SHP77 treated with DMSO at 0.1 percent for 48 hours (cell line): ENCODE measurements at regions not wholly inside any gene's neighbourhood (a gene's known extent, or its start where the extent isn't known, plus 50 kb on each side); places are given as distances from the start of the nearest gene placed in this dataset.
"Not testable (repeated sequence)": the region's sequence is repeated elsewhere in the genome, so short reads cannot be mapped to it uniquely, and the experiment has no call there.

Source experiments
- DNase-seq: peaks from one replicate; lab custom pipeline; 2025; lab: John Stamatoyannopoulos, UW

DNA sequence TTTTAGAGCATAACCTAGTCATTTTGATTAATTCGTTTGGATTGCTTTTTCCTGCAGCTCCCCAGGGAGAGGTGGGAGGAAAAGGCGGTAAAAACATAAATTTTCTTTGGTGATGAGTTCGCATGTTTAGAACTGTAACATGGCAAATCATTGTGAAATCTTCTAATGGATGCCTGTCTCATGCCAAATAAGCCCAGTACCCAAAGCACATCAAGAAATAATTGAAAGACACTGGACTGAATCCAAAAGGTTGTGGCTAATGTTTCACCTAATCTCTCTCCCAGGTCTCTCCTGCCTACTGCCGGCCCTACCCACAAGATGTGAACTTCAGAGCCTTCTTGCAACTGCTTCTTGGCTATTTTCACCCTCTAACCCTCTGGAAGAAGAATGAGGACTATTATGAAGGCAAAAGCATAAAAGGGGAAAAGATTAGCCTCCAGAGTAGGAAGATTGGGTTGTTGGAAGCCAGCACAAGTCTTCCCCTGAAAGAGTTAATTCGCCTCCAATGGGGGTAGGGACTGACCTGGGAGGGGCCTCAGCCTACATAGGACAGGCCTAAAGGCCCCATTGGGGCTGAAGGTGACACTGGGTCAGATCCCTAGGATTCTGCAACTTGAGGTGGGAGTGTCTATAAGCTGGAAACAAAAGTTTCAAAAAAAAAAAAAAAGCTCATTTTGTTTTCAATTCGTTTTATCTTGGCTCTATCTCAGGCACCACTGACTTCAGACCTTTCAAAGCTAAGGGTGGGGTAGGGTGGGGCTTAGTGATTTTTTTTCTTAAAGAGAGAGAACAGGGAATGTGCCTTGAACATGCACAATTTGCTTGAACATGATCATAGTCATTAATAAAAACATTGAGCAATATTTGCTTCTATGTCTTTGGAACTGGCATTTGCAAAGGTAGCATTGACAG, 278.6 kb upstream of the KLF3 start:
- no peak for DNase-seq

DNA sequence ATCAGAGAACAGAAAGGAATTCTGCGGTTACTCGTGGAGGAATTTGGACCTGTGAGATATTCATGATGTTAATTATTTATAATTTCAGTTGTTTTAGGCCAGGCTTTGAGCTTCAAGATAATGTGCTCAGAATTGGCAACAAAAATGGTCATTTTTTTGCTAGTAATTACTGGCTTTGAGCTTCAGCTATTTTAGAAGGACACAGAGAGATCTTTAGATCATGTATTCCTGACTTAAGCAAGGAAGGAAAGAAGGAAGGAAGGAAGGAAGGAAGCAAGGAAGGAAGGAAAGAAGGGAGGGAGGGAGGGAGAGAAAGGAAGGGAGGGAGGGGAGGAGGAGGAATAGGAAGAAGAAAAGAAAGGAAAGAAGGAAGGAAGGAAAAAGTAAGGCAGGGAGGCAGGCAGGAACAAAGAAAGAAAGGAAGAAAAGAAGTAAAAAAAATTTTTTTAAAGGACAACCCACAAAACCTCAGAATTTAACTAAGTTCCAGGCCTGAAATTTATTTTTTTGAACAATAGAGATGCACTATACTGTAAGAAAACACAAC, 277.9 kb upstream of the KLF3 start:
- no peak for DNase-seq

DNA sequence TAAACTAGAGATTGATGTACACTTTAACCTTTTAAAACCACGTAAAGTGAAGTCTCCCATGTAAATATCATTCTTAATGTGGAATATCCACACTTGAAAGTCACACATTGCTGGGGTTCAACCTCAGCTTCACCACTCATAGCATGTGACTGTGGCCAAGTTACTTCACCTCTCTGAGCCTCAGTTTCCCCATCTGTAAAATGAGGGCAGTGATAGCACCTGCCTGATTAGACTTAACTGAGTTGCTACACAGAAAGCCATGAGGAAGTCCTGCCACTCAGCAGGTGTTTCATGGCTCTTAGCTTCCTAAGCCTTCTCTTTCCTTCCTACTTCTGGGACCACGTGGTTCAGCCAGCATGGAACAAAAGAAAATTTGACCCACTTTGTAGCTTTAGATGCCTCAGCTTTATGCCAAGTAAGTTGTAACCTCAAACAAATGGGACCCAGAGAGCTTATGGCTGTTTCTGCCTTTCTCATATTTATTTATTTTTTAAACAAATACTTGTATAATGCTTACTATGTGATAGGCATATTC, 277.3 kb upstream of the KLF3 start:
- DNase-seq: no peak

DNA sequence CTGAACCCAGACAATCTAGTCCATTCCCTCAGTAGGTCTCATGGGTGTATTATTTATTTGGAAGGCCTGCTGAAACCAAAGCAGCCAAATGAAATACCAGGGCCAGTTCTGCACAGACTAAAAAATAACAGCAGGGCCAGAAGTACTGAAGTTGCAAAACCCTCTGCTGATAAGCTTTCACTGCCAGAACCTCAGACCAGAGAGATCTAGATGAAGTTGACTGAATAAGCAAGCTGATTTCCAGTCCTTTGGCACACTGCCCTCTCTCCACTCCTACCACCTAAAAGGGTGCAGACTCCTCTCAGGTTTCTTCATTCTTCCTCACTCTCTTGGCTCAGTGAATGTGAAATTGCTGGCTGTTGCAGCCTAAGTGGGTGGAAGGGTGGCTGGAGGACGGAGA, 276.7 kb upstream of the KLF3 start:
- no peak for DNase-seq

DNA sequence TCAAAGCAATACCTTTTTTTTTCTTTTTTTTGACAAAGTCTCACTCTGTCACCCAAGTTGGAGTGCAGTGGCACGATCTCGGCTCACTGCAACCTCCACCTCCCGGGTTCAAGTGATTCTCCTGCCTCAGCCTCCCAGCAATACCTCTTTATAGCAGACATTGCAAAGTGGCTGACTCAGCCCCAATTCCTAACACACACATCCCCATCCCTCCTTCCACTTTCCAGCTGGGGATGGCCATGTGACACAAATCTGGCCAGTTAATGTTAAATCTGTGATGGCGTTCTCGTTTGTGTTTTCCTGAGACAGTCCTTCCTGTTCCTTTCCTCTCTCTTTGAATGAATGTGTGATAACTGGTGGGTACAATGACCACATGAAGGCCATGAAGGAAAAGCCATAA, 276.2 kb upstream of the KLF3 start:
- no peak for DNase-seq

DNA sequence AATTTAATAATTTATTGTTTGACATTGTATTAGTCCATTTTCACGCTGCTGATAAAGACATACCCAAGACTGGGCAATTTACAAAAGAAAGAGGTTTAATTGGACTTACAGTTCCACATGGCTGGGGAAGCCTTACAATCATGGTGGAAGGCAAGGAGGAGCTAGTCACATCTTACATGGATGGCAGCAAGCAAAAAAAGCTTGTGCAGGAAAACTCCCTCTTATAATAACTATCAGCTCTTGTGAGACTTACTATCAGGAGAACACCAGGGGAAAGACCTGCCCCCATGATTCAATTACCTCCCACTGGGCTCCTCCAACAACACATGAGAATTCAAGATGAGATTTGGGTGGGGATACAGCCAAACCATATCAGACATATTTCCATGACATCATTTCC, 275.1 kb upstream of the KLF3 start:
- DNase-seq: not testable (repeated sequence)

DNA sequence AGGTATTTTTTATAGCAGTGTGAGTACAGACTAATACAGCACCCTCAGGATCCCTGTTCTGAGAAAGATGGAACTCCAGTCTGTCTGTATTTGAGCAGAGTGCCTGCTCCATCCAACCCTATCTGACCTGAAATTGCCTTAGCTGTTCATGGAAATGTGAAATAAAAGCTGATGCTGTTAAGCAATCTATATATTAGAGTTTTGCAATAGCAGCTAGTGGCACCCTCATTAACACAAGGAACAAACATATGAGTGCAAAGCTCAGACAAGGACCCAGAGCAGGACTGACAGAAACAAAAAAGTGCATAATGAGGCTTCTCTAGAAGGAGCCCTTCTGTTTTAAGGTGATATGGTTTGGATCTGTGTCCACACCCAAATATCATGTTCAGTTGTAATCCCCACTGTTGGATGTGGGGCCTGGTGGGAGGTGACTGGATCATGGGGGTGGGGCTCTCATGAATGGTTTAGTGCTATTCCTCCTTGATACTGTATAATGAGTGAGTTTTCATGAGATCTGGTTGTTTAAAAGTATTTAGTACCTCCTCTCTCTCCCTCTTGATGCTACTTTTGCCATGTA, 272.9 kb upstream of the KLF3 start:
- DNase-seq: no peak

DNA sequence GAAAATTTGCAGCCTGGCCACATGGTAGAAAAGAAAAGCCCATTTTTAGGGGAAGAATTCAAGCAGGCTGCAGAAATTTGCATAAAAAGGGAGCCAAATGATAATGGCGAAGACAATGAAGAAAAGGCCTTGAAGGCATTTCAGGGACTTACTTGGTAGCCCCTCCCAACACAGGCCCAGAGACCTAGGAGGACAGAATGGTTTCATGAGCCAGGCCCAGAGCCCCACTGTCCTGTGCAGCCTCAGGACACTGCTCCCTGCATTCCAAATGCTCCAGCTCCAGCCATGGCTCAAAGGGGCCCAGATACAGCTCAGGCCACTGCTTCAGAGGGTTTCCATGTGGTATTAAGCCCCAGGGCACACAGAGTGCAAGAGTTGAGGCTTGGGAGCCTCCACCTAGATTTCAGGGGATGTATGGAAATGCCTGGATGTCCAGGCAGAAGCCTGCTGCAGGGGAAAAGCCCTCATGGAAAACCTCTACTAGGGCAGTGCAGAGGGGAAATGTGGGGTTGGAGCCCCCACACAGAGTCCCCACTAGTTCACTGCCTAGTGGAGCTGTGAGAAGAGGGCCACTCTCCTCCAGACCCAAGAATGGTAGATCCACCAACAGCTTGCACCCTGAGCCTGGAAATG, 271.7 kb upstream of the KLF3 start:
- no peak for DNase-seq

DNA sequence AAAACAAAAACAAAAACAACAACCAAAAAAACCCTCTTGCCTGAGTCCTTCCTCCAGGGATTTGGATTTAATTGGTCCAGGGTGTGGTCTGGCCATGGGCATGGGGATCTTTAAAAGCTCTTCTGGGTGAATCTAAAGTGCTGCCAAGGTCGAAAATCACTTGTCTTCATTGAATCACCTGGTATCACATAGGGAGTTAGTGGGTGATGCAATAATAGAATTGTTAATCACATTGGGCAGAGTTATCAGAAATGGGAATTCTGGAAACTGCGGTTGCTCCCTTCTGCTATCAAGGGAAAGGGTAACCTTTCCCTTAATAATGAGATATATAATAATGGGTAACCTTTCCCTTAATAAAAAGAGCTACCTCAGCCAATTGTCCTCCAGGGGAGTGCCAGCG, 267.9 kb upstream of the KLF3 start:
- DNase-seq: no peak

DNA sequence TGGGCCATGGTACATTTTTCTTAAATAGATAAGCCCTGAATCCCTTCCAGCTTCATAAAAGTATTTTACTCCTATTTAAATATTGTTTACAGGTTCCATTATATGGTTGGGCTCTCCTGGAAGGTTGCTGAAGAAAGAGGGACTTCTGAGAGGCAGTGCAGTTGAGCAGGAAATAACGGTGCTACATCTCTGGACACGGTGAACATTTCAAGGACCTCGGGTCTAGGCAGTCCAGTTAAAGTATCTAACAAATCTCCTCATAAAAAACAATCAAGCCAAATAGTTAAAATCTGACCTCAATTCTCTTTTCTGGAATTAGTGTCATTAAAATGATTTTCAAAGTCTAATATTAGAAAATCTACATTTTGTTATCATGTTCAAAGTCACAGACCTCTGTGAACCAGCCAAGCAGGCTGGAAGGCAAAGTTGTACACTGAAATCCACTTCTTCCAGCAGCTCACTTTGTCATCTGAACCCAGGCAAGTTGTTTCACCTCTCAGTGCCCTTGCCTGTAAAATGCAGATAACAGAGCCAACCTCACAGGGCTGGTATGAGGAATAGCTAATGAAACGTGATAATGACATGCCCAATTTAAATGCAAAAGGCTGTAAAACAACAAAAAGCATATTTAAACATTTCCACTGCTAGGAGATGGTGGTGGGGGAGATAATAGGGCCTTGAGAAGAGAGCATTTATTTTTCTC, 267.0 kb upstream of the KLF3 start:
- no peak for DNase-seq

DNA sequence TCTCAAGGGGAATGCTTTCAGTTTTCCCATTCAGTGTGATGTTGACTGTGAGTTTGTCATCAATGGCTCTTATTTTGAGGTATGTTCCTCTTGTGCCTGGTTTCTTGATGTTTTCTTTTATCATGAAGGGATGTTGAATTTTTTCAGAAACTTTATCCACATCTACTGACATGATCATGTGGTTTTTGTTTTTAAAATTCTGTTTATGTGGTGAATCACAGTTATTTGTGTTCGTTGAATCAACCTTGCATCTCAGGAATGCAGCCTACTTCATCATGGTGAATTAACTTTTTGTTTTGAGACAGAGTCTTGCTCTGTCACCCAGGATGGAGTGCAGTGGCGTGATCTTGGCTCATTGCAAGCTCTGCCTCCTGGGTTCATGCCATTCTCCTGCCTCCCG, 263.1 kb upstream of the KLF3 start:
- DNase-seq: no peak

DNA sequence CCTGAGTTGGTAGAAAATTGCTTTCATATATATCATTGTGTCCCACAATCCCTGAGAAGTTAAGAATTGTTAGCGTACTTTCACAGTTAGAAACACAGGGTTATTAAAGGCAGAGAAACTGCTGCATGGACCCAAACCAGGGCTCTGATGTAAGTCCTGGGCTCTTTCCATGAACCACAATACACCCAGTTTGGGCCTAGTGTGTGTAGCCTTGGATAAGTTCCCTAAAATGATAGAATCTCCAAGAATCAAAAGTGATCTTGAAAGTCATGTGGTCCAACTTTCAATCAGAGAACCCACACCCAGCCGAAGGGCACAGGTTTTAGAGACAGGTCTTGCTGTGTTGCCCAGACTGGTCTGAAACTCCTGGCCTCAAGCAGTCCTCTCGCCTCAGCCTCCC, 257.8 kb upstream of the KLF3 start:
- DNase-seq: no peak

DNA sequence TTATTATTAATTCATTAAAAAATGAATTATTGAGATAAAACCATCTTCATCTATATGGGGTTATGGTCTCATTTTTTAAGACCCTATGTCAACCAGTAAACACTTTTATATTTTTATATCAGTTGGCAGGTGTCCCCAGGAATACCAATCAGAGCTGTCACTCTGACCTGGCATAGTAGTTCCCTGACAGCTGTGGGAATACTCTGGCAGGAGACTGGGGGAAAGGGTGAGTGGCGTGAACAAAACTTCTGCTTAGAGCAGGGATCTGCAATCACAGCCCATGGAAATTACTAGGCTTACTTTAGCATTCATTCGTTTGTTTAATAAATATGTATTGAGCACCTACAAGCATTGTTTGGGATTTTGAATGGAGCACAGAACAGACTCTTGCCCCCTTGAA, 254.1 kb upstream of the KLF3 start:
- DNase-seq: no peak

DNA sequence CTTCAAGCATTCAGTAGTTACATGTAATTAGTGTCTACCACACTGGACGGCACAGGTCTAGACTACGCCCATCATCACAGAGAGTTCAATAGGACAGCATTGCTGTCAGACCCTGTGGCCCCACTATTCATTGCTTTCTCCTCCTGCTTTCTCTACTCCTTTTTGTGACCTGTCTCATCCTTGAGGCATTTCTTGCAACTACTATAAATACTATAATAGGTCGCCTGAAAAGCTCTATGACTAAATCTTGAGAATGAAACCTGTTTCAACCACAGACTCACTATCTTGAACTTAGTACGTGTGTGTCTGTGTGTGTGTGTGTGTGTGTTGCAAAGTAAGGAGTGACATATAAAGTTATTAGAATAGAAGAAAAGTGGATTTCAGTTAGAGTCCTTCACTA, 252.9 kb upstream of the KLF3 start:
- DNase-seq: no peak

DNA sequence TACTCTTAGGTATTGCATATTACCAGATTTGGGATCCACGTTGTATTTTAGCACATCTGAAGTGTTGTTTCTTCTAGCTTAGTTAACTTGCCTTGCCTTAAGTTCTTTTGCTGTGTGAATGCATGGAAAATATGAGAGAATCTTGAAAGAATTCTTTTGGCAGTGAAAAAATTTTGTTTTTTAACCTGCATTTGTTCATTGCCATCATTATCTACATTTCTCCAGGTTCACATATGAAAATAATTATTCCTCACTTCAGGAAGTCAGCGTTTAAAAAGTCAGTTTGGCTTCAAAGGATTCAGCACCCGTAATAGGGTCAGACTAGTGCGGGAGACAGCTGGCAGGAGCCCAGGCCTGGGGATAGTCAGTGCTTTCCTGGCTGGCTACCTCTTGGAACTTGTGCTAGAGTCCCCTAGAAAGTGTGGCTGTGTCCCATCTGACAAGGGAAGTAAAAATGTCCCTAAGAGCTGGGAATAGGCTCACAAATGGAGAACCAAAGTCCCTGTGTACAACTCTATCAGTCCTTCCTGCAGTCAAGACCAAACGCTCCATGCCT, 251.9 kb upstream of the KLF3 start:
- no peak for DNase-seq

DNA sequence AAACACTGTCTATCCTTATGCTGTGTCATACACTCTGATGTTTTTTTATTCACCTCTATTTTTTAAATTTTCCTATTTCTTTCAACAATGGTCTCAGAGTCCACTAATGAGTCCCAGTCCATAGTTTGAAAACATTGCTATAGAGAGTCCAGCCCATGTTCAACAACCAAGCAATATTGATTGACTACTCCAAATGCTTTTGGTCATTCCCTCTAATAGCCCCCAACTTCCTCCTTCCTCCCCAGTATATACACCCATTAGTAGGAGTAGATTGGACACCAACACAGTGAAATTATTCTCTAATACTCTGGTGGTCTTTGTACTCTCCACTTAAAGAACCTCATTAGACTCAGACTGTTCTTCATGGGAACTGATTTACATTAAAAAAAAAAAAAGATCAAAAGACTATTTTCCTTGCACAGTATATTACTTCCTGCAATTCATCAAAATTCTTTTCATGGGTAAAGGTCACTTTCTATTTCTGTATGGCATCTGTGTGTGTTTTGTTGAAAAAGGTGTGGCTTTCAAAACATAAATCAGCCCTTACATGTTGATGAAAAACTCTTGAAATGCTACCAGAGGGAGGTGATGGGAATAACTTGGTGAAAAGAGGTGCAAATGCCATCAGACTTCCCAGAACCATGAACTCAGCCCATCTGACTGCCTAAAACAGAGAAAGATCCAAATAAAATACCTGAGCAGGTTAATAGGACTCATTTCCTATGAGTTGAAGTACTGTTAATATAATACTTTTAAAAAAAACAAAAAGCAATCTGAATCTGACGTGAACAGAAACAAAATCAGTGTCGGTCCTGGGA, 250.3 kb upstream of the KLF3 start:
- no peak for DNase-seq

DNA sequence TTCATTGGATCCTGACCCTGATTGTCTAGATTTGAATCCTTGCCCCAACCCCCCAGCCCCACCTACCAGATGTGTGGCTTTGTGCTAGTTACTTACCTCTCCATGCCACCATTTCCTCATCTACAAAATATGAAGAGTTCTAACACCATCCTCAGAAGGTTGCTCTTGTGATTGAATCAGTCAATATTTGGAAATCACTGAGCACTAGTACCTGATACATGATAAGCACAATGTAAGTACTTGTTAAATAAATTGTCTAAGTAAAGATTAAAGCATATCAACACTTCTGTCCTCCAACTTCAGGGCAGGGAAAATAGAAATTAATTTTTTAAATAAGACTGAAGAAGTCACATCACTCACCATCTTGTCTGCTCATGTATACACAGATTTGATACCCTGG, 249.6 kb upstream of the KLF3 start:
- no peak for DNase-seq

DNA sequence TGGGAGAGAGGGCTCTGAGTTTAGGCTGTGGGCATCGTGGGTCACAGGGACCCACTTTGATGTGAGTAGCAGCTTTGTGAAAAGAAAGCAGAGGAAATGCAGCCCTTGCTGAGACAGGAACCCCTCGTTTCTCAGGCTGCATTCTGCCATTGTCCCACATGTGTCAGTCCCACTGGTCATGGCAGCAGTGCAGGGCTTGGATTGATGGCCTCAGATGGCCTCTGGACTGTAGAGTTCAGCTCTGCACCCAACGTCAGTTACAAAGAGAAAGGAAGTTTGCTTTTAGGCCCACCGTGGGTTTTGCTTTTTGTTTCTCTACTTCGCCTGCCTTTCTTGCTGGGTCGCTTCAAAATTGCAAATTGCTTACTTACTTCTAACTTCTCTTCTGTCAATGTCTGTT, 248.3 kb upstream of the KLF3 start:
- DNase-seq: no peak

DNA sequence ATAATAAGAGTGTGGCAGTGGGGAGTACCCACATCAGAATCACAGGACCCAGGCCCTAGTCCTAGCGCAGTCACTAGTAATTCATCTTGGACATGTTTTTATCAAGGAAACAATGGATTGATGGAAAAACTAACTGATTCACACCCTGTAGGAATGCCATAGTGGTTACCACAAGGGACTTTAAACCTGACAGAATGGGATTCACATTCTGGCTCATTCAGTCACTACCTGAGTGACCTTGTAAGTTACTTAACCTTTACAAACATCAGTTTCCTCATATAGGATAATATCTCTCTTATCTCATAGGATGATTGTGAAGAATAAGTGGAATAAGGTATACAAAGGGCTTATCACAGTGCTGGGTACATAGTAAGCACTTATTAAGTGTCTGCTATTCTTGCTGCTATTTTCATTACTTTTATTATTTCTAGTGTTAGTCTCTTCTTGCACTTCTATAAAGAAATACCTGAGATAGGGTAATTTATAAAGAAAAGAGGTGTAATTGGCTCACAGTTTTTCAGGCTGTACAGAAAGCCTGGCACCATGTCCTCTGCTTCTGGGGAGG, 247.5 kb upstream of the KLF3 start:
- DNase-seq: no peak

DNA sequence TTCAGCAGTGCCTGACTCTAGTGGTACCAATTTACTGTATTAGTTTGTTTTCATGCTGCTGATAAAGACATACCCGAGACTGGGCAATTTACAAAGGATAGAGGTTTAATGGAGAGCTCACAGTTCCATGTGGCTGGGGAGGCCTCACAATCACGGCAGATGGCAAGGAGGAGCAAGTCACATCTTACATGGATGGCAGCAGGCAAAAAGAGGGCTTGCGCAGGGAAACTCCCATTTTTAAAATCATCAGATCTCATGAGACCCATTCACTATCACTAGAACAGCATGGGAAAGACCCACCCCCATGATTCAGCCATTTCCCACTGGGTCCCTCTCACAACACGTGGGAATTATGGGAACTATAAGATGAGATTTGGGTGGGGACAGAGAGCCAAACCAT, 243.7 kb upstream of the KLF3 start:
- DNase-seq: not testable (repeated sequence)

DNA sequence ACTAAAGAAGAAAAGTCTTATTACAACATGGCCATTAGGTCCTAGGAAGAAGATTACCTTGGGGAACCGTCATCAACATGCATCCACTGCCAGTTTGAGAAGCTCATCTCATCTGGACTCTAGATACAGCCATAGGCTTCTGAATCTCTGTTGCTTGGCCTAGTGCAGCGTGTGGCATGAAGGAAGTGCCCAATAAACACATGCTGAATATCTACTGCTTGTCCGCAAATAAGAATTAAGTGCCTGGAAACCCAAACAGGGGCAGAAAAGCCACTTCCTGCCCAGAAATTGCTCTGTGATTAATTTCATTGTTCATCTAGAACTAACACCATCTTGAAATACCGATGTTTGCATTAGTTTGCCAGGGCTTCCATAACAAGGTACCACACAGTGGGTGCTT, 241.1 kb upstream of the KLF3 start:
- no peak for DNase-seq
